Panc1 (cell line): ENCODE measurements at regions not wholly inside any gene's neighbourhood (a gene's known extent, or its start where the extent isn't known, plus 50 kb on each side); places are given as distances from the start of the nearest gene placed in this dataset.

Source experiments
- ATAC-seq: fragments of 200-7000 bp; cut with Tn5 transposase; 2 replicates; pipeline ENCODE4 v1.9.1; 2020; ENCODE audit warnings: mild to moderate bottlenecking, moderate library complexity
- BruUV-seq: library from RNA; stranded (reverse); fragments of 400-500 nt; replicated peaks from 2 replicates; lab custom pipeline; 2021; lab: Mats Ljungman, UMichigan
- CTCF ChIA-PET: fragments of 300-600 bp; sonication (Branson Sonifier 250); formaldehyde crosslinking; loops from one replicate; lab custom pipeline; 2022; ENCODE audit warnings: antibody characterized with exemption; lab: Charles Lee
- POLR2A ChIA-PET: fragments of 300-600 bp; sonication (Branson Sonifier 250); formaldehyde crosslinking; loops from one replicate; lab custom pipeline; 2022; ENCODE audit warnings: antibody characterized with exemption; lab: Charles Lee
- DNase-seq: peaks from one replicate; pipeline ENCODE4 v3.0.0-alpha.2; 2010; ENCODE audit warnings: low read depth, low spot score
- H3K27ac ChIP-seq: 2 replicates; pipeline ENCODE4 v1.5.1; 2011; ENCODE audit warnings: mild to moderate bottlenecking, low read length, inconsistent platforms
- H3K27me3 ChIP-seq: fragments of 200-500 bp; sonication (Bioruptor generic); 2 replicates; pipeline ENCODE4 v1.6.0; 2014; ENCODE audit warnings: low read length, inconsistent platforms; ENCODE audit not compliant: control insufficient read depth, insufficient read depth
- H3K36me3 ChIP-seq: fragments of 200-500 bp; sonication (Bioruptor generic); 2 replicates; pipeline ENCODE4 v1.5.1; 2014; ENCODE audit warnings: inconsistent platforms, mild to moderate bottlenecking, low read length, moderate library complexity; ENCODE audit not compliant: control insufficient read depth, insufficient read depth
- H3K4me1 ChIP-seq: 2 replicates; pipeline ENCODE4 v1.5.1; 2011; ENCODE audit warnings: inconsistent platforms, mild to moderate bottlenecking, low read length, moderate library complexity; ENCODE audit not compliant: control insufficient read depth, insufficient read depth
- H3K4me3 ChIP-seq, 2 experiments: 2 replicates each; pipeline ENCODE4 v1.5.1; 2011 to 2012; ENCODE audit warnings: low read depth in 2 of 2, low read length in 2 of 2, mild to moderate bottlenecking in 2 of 2, inconsistent platforms in 1 of 2, moderate library complexity in 1 of 2
- H3K9me3 ChIP-seq: fragments of 200-500 bp; sonication (Bioruptor generic); 2 replicates; pipeline ENCODE4 v1.5.1; 2014; ENCODE audit warnings: low read depth, mild to moderate bottlenecking, inconsistent platforms, low read length, moderate library complexity; ENCODE audit not compliant: control insufficient read depth, insufficient read depth
- POLR2AphosphoS5 ChIP-seq: IDR thresholded peaks from 2 replicates; pipeline ENCODE4 v1.6.1; 2012; ENCODE audit warnings: mild to moderate bottlenecking, low read depth, low read length, moderate library complexity
- REST ChIP-seq, 2 experiments: IDR thresholded peaks; 2 replicates each; pipeline ENCODE4 v1.6.1; 2011 to 2012; ENCODE audit warnings: low read depth in 2 of 2, control low read depth in 1 of 2, low read length in 1 of 2, mild to moderate bottlenecking in 1 of 2, moderate library complexity in 1 of 2; ENCODE audit not compliant: insufficient read depth in 1 of 2
- SIN3A ChIP-seq: IDR thresholded peaks from 2 replicates; pipeline ENCODE4 v1.6.1; 2012; ENCODE audit warnings: low read depth, mild to moderate bottlenecking, low read length, moderate library complexity, borderline replicate concordance; ENCODE audit not compliant: insufficient read depth
- TCF7L2 ChIP-seq: IDR thresholded peaks from 2 replicates; pipeline ENCODE4 v1.6.1; 2011; ENCODE audit warnings: mild to moderate bottlenecking, low read depth, low read length, inconsistent platforms
- in situ Hi-C: cut with HindIII; loops from 2 replicates; pipeline ENCODE4 v1.10.0; 2016; ENCODE audit warnings: low sequenced_read_pairs, low pct_unique_long_range_greater_than_20kb
- intact Hi-C: fragments of 100-400 bp; cut with micrococcal nuclease; formaldehyde crosslinking; loops from one replicate; pipeline ENCODE4 v1.10.0; 2022; ENCODE audit not compliant: unreplicated experiment
- TF ChIP-seq, protein P1 (sequence below): fragments of 450-650 bp; IDR thresholded peaks from 2 replicates; pipeline ENCODE4 v1.5.1; 2017; ENCODE audit warnings: mild to moderate bottlenecking

GRCh38 chr4:138772366-138772765 is 243.2 kb upstream of the NOCT start:
- Histone ChIP-seq H3K36me3 (no peaks in the 10 kb centered on the region), H3K4me1 (no peaks in the 10 kb centered on the region), H3K4me3 (no peak overlapping the region), H3K27me3 (no peaks in the 10 kb centered on the region), H3K9me3 (no peaks in the 10 kb centered on the region), H3K27ac (no peak overlapping the region)
- POLR2A ChIA-PET: no interaction called here
- CTCF ChIA-PET: no interaction called here
- no peak for DNase-seq
- no peak for ATAC-seq
- TF ChIP-seq SIN3A (no peak), REST (IDR thresholded peaks at IDR 0.05; ENCODE audit: insufficient read depth in 1 of 2, low read depth in 2 of 2, low read length in 1 of 2) (no peak), POLR2AphosphoS5 (no peak), TCF7L2 (no peak)
- TF ChIP-seq, protein P1, sequence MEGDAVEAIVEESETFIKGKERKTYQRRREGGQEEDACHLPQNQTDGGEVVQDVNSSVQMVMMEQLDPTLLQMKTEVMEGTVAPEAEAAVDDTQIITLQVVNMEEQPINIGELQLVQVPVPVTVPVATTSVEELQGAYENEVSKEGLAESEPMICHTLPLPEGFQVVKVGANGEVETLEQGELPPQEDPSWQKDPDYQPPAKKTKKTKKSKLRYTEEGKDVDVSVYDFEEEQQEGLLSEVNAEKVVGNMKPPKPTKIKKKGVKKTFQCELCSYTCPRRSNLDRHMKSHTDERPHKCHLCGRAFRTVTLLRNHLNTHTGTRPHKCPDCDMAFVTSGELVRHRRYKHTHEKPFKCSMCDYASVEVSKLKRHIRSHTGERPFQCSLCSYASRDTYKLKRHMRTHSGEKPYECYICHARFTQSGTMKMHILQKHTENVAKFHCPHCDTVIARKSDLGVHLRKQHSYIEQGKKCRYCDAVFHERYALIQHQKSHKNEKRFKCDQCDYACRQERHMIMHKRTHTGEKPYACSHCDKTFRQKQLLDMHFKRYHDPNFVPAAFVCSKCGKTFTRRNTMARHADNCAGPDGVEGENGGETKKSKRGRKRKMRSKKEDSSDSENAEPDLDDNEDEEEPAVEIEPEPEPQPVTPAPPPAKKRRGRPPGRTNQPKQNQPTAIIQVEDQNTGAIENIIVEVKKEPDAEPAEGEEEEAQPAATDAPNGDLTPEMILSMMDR: no peak
- intact Hi-C loops (no loop called here), in situ Hi-C loops (no loop called here)
- no TSS peak for BruUV-seq

- Histone ChIP-seq H3K9me3 (no peaks in the 10 kb centered on the region), H3K36me3 (no peaks in the 10 kb centered on the region), H3K4me1 (no peaks in the 10 kb centered on the region), H3K4me3 (no peak overlapping the region), H3K27ac (no peak overlapping the region), H3K27me3 (no peaks in the 10 kb centered on the region)
- POLR2A ChIA-PET: no interaction called here
- CTCF ChIA-PET: no interaction called here
- intact Hi-C loops (no loop called here), in situ Hi-C loops (no loop called here)
- no peak for ATAC-seq
- TF ChIP-seq SIN3A (no peak), REST (IDR thresholded peaks at IDR 0.05; ENCODE audit: insufficient read depth in 1 of 2, low read depth in 2 of 2, low read length in 1 of 2) (no peak), TCF7L2 (no peak), POLR2AphosphoS5 (no peak)
- TF ChIP-seq, protein P1: no peak
- BruUV-seq: no TSS peak
- no peak for DNase-seq
Measured at GRCh38 chr4:138770818-138771217, 244.8 kb upstream of the NOCT start.
